NCI-H2081 (cell line): ENCODE measurements at regions not wholly inside any gene's neighbourhood (a gene's known extent, or its start where the extent isn't known, plus 50 kb on each side); places are given as distances from the start of the nearest gene placed in this dataset.

Experiments used
- DNase-seq, 2 experiments: peaks; one replicate each; lab custom pipeline; 2025; lab: John Stamatoyannopoulos, UW

- peak in 1 of 2 experiments; percentile 9 for DNase-seq
Observed at GRCh38 chr2:7930800-7931635, 750.8 kb upstream of the ID2 start.

GRCh38 chr2:7931808-7932207, 750.0 kb upstream of the ID2 start:
- DNase-seq: no peak

- no peak for DNase-seq
Observed at GRCh38 chr2:7933672-7934071, 748.2 kb upstream of the ID2 start.

GRCh38 chr2:7934476-7934875, 747.4 kb upstream of the ID2 start:
- DNase-seq: no peak

- no peak for DNase-seq
Observed at GRCh38 chr2:7937082-7937481, 744.8 kb upstream of the ID2 start.

GRCh38 chr2:7940723-7941122, 741.1 kb upstream of the ID2 start:
- no peak for DNase-seq

GRCh38 chr2:7943446-7943845, 738.4 kb upstream of the ID2 start:
- no peak for DNase-seq

- no peak for DNase-seq
Observed at GRCh38 chr2:7945026-7945425, 736.8 kb upstream of the ID2 start.

GRCh38 chr2:7950035-7950612, 731.7 kb upstream of the ID2 start:
- no peak for DNase-seq

GRCh38 chr2:7951001-7951400, 730.9 kb upstream of the ID2 start:
- no peak for DNase-seq

GRCh38 chr2:7951490-7951889, 730.4 kb upstream of the ID2 start:
- DNase-seq: no peak

- DNase-seq: no peak
Observed at GRCh38 chr2:7952046-7952745, 729.7 kb upstream of the ID2 start.

- DNase-seq: peak in 1 of 2 experiments; percentile 70
Observed at GRCh38 chr2:7953195-7953594, 728.7 kb upstream of the ID2 start.

GRCh38 chr2:7954234-7954633, 727.6 kb upstream of the ID2 start:
- no peak for DNase-seq

- no peak for DNase-seq
Observed at GRCh38 chr2:7956126-7956689, 725.6 kb upstream of the ID2 start.

GRCh38 chr2:7961550-7961949, 720.3 kb upstream of the ID2 start:
- no peak for DNase-seq

GRCh38 chr2:7962161-7962560, 719.7 kb upstream of the ID2 start:
- DNase-seq: peak in 1 of 2 experiments; percentile 19

GRCh38 chr2:7963787-7964186, 718.1 kb upstream of the ID2 start:
- DNase-seq: no peak

GRCh38 chr2:7966032-7966431, 715.8 kb upstream of the ID2 start:
- DNase-seq: no peak

GRCh38 chr2:7967707-7968405, 714.0 kb upstream of the ID2 start:
- DNase-seq: no peak

GRCh38 chr2:7969756-7970515, 711.9 kb upstream of the ID2 start:
- no peak for DNase-seq
